HG03064 (cell line): ENCODE measurements at regions not wholly inside any gene's neighbourhood (a gene's known extent, or its start where the extent isn't known, plus 50 kb on each side); places are given as distances from the start of the nearest gene placed in this dataset.
"Not testable (repeated sequence)": the region's sequence is repeated elsewhere in the genome, so short reads cannot be mapped to it uniquely, and the experiment has no call there.

Experiments used
- ATAC-seq: cut with Tn5 transposase; IDR thresholded peaks from one replicate; pipeline ENCODE4 v1.9.1; 2021; ENCODE audit warnings: low read depth; ENCODE audit not compliant: unreplicated experiment

- no peak for ATAC-seq
Measured at GRCh38 chr5:143638654-143639053, 173.3 kb upstream of the HMHB1 start.

GRCh38 chr5:143636931-143637528 is 174.9 kb upstream of the HMHB1 start:
- ATAC-seq: no peak

GRCh38 chr5:143635888-143636287 is 176.1 kb upstream of the HMHB1 start:
- no peak for ATAC-seq

GRCh38 chr5:143635146-143635752 is 176.7 kb upstream of the HMHB1 start:
- ATAC-seq: no peak

GRCh38 chr5:143634689-143635088 is 177.3 kb upstream of the HMHB1 start:
- no peak for ATAC-seq

GRCh38 chr5:143629871-143630659 is 181.9 kb upstream of the HMHB1 start:
- no peak for ATAC-seq

GRCh38 chr5:143625048-143625447 is 186.9 kb upstream of the HMHB1 start:
- ATAC-seq: not testable (repeated sequence)

- no peak for ATAC-seq
Measured at GRCh38 chr5:143624465-143624864, 187.5 kb upstream of the HMHB1 start.

GRCh38 chr5:143619040-143619439 is 192.9 kb upstream of the HMHB1 start:
- no peak for ATAC-seq

GRCh38 chr5:143618141-143618540 is 193.8 kb upstream of the HMHB1 start:
- ATAC-seq: no peak

GRCh38 chr5:143614831-143615230 is 197.1 kb upstream of the HMHB1 start:
- no peak for ATAC-seq

GRCh38 chr5:143613329-143613728 is 198.6 kb upstream of the HMHB1 start:
- no peak for ATAC-seq

GRCh38 chr5:143610946-143611345 is 201.0 kb upstream of the HMHB1 start:
- no peak for ATAC-seq

GRCh38 chr5:143606043-143606752 is 202.7 kb upstream of the NR3C1 start:
- peak; percentile 75 for ATAC-seq

- peak; percentile 61 for ATAC-seq
Measured at GRCh38 chr5:143605403-143606005, 202.0 kb upstream of the NR3C1 start.

GRCh38 chr5:143601917-143602333 is 198.4 kb upstream of the NR3C1 start:
- no peak for ATAC-seq

GRCh38 chr5:143601357-143601756 is 197.9 kb upstream of the NR3C1 start:
- no peak for ATAC-seq

GRCh38 chr5:143600396-143601075 is 197.1 kb upstream of the NR3C1 start:
- ATAC-seq: no peak

GRCh38 chr5:143599474-143599873 is 196.0 kb upstream of the NR3C1 start:
- ATAC-seq: no peak

- no peak for ATAC-seq
Measured at GRCh38 chr5:143596824-143597223, 193.3 kb upstream of the NR3C1 start.
